Fibroblast of lung (primary cell): ENCODE measurements at regions not wholly inside any gene's neighbourhood (a gene's known extent, or its start where the extent isn't known, plus 50 kb on each side); places are given as distances from the start of the nearest gene placed in this dataset.

Experiments
- CTCF ChIP-seq, 2 donors: IDR thresholded peaks in 1 of 2; conservative IDR thresholded peaks in 1 of 2; 1 replicate in 1 of 2; 2 replicates in 1 of 2; pipeline ENCODE4 v1.5.1; 2011 to 2012; ENCODE audit warnings: low read length in 2 of 2, control low read depth in 1 of 2, inconsistent platforms in 1 of 2, low read depth in 1 of 2, mild to moderate bottlenecking in 1 of 2
- EZH2 ChIP-seq: IDR thresholded peaks from 2 replicates; pipeline ENCODE4 v1.5.1; 2012; ENCODE audit warnings: low read length, control low read depth, mild to moderate bottlenecking; ENCODE audit errors: missing control alignments

GRCh38 chr4:29558789-29559188 lies 1161.4 kb upstream of the PCDH7 start:
- TF ChIP-seq EZH2 (no peak), CTCF (conservative IDR thresholded peaks at IDR 0.05 in 1 of 2, IDR thresholded peaks at IDR 0.05 in 1 of 2; ENCODE audit: low read depth in 1 of 2, low read length in 2 of 2) (no peak)
